ENCODE measurements at regions not wholly inside any gene's neighbourhood (a gene's known extent, or its start where the extent isn't known, plus 50 kb on each side); places are given as distances from the start of the nearest gene placed in this dataset.

DNA sequence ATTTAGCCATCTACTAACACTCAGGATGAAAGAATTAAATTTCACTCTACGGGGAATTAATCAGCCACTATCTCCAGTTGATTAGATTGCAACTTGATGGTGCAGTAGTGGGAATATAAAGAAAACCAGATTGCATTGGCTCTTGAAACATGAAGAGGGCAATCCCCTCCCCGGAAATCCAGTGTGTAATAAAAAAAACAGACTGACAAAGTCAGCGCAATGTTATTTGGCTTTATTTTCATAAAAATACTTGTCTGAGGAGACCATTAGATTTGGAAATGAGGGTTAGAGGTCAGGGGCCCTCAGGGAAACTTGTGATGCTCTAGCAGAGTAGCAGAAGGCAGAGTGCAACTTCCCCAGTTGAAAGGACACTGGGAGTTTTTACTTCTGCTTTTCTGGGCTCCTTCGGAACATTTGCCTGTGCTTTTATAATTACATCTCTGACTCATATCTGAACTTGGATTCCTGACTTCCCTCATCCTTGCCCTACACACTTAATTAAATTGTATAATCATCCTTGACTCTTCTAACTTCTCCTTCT lies 326.8 kb downstream of the TUSC7 start:
- TF ChIP-seq, protein P1, sequence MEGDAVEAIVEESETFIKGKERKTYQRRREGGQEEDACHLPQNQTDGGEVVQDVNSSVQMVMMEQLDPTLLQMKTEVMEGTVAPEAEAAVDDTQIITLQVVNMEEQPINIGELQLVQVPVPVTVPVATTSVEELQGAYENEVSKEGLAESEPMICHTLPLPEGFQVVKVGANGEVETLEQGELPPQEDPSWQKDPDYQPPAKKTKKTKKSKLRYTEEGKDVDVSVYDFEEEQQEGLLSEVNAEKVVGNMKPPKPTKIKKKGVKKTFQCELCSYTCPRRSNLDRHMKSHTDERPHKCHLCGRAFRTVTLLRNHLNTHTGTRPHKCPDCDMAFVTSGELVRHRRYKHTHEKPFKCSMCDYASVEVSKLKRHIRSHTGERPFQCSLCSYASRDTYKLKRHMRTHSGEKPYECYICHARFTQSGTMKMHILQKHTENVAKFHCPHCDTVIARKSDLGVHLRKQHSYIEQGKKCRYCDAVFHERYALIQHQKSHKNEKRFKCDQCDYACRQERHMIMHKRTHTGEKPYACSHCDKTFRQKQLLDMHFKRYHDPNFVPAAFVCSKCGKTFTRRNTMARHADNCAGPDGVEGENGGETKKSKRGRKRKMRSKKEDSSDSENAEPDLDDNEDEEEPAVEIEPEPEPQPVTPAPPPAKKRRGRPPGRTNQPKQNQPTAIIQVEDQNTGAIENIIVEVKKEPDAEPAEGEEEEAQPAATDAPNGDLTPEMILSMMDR (IDR thresholded peaks at IDR 0.05): no peak
- TF ChIP-seq POLR2AphosphoS5 (IDR thresholded peaks at IDR 0.05; ENCODE audit: insufficient read depth in 1 of 2, low read depth in 1 of 2): no peak
- TF ChIP-seq POLR2A (IDR thresholded peaks at IDR 0.05): no peak
